ENCODE measurements at regions not wholly inside any gene's neighbourhood (a gene's known extent, or its start where the extent isn't known, plus 50 kb on each side); places are given as distances from the start of the nearest gene placed in this dataset.
"Not testable (repeated sequence)": the region's sequence is repeated elsewhere in the genome, so short reads cannot be mapped to it uniquely, and the experiment has no call there.

DNA sequence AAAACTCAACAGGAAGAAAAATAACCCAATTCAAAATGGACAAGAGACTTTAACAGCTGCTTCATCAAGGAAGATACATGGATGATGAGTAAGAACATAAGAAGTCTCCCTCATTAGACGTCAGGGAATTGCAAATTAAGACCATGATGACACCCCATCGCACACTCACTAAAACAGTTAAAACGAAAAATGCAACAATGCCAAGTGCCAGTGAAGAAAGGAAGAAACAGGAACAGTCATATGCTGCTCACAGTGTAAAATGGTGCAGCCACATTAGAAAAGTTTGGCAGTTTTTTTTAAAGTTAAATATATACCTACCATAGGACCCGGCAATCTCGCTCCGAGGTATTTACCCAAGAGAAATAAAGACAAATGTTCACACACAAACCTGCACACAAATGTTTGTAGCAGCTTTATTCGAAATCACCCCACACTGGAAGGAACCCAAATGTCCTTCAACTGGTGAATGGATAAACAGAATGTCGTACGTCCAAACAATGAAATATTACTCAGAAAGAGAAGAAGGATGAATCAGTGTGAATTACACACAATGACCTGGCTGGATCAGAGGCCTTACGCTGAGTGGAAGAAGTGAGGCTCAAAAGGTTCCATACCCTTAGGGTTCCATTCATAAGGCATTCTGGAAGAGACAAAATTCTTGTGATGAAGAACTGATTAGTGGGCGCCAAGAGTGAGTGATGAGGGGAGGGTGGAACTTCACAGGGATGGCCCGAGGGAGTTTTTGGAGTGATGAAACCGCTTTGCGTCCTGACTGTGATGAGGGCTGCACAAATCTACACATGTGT lies 110.3 kb downstream of the C16orf95 start:
- Histone ChIP-seq H3K27ac (no peak overlapping the region), H3K27me3 (ENCODE audit: control insufficient read depth, insufficient read depth, low read length) (no peaks in the 10 kb centered on the region), H3K4me3 (ENCODE audit: low read depth, low read length) (no peak overlapping the region), H3K4me2 (ENCODE audit: low read length) (no peak overlapping the region), H3K9me3 (ENCODE audit: control insufficient read depth, low read length) (no peaks in the 10 kb centered on the region), H3K4me1 (no peaks in the 10 kb centered on the region), H3K36me3 (ENCODE audit: control insufficient read depth, insufficient read depth, low read length) (no peaks in the 10 kb centered on the region), H3K9ac (no peak overlapping the region), H3K79me2 (no peaks in the 10 kb centered on the region), H2AFZ (no peak overlapping the region)
- no peak for TF ChIP-seq CTCF (IDR thresholded peaks at IDR 0.05)

- TF ChIP-seq CTCF (IDR thresholded peaks at IDR 0.05) = no peak
- H3K4me2 ChIP-seq (ENCODE audit: low read length) = no peak overlapping the region
- H3K4me3 ChIP-seq (ENCODE audit: low read depth, low read length) = no peak overlapping the region
- no peak overlapping the region for H3K27ac ChIP-seq
- no peaks in the 10 kb centered on the region for H3K27me3 ChIP-seq (ENCODE audit: control insufficient read depth, insufficient read depth, low read length)
- no peak overlapping the region for H2AFZ ChIP-seq
- no peak overlapping the region for H3K9ac ChIP-seq
- H3K9me3 ChIP-seq (ENCODE audit: control insufficient read depth, low read length) = no peaks in the 10 kb centered on the region
- H3K4me1 ChIP-seq = no peaks in the 10 kb centered on the region
- no peaks in the 10 kb centered on the region for H3K79me2 ChIP-seq
- no peaks in the 10 kb centered on the region for H3K36me3 ChIP-seq (ENCODE audit: control insufficient read depth, insufficient read depth, low read length)
Measured at GRCh38 chr16:87207509-87207908, 109.7 kb downstream of the C16orf95 start.

DNA sequence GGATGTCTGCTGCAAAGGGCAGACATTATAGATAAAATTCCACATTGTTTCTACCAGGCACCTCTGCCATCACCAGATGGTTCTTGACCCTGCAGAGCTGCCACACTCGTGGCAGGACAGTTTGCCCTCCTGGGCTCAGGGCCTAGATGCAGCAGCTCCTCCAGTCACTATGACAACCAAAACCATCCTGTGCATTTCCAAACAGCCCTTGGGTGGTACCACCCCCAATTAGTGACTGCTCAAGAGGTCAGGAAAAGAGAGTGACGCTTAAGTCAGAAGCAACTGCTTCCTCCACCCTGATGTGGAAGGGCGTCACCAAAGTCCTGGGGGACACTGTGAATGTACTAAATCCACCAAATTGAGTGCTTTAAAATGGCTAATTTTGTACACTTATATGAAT lies 109.2 kb downstream of the C16orf95 start:
- Histone ChIP-seq H3K27ac (no peak overlapping the region), H3K9me3 (ENCODE audit: control insufficient read depth, low read length) (no peaks in the 10 kb centered on the region), H3K27me3 (ENCODE audit: control insufficient read depth, insufficient read depth, low read length) (no peaks in the 10 kb centered on the region), H3K4me3 (ENCODE audit: low read depth, low read length) (no peak overlapping the region), H2AFZ (no peak overlapping the region), H3K36me3 (ENCODE audit: control insufficient read depth, insufficient read depth, low read length) (no peaks in the 10 kb centered on the region), H3K4me2 (ENCODE audit: low read length) (no peak overlapping the region), H3K4me1 (no peaks in the 10 kb centered on the region), H3K9ac (no peak overlapping the region), H3K79me2 (no peaks in the 10 kb centered on the region)
- no peak for TF ChIP-seq CTCF (IDR thresholded peaks at IDR 0.05)

DNA sequence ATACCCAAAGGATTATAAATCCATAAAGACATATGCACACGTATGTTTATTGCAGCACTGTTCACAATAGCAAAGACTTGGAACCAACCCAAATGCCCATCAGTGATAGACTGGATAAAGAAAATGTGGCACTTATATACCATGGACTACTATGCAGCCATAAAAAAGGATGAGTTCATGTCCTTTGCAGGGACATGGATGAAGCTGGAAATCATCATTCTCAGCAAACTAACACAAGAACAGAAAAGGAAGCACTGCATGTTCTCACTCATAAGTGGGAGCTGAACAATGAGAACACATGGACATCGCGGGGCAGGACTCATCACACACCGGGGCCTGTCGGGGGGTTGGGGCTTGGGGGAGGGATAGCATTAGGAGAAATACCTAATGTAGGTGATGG lies 108.2 kb downstream of the C16orf95 start:
- H2AFZ ChIP-seq; H3K27me3 ChIP-seq (ENCODE audit: control insufficient read depth, insufficient read depth, low read length); H3K79me2 ChIP-seq; H3K36me3 ChIP-seq (ENCODE audit: control insufficient read depth, insufficient read depth, low read length); H3K4me1 ChIP-seq; H3K4me2 ChIP-seq (ENCODE audit: low read length); H3K4me3 ChIP-seq (ENCODE audit: low read depth, low read length); H3K27ac ChIP-seq; H3K9ac ChIP-seq; H3K9me3 ChIP-seq (ENCODE audit: control insufficient read depth, low read length): not testable (repeated sequence)

DNA sequence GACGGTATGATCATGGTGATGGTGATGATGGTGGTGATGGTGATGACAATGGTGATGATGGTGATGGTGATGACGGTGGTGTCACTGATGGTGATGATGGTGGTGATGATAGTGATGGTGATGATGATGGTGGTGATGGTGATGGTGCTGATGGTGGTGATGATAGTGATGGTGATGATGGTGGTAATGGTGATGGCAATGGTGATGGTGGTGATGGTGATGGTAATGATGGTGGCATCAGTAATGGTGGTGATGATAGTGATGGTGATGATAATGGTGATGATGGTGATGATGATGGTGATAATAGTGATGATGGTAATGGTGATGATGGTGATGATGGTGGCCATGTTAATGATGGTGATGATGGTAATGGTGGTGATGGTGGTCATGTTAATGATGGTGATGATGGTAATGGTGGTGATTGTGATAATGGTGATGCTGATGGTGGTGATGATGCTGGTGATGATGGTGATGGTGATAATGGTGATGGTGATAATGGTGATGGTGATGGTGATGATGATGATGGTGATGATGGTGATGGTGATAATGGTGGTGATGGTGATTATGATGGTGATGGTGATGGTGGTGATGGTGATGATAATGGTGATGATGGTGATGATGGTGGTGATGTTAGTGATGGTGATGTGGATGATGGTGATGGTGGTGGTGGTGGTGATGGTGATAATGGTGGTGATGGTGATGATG lies 107.2 kb downstream of the C16orf95 start:
- TF ChIP-seq CTCF (IDR thresholded peaks at IDR 0.05) = no peak
- Histone ChIP-seq H3K27me3 (ENCODE audit: control insufficient read depth, insufficient read depth, low read length) (no peaks in the 10 kb centered on the region), H3K79me2 (no peaks in the 10 kb centered on the region)

More for the DNA sequence above, 107.2 kb downstream of the C16orf95 start:
- Histone ChIP-seq H3K27ac (no peak overlapping the region), H3K4me1 (no peaks in the 10 kb centered on the region), H3K36me3 (ENCODE audit: control insufficient read depth, insufficient read depth, low read length) (no peaks in the 10 kb centered on the region), H3K4me3 (ENCODE audit: low read depth, low read length) (no peak overlapping the region), H2AFZ (no peak overlapping the region), H3K9ac (no peak overlapping the region), H3K9me3 (ENCODE audit: control insufficient read depth, low read length) (no peaks in the 10 kb centered on the region), H3K4me2 (ENCODE audit: low read length) (no peak overlapping the region)
